PC-3 (cell line): ENCODE measurements at regions not wholly inside any gene's neighbourhood (a gene's known extent, or its start where the extent isn't known, plus 50 kb on each side); places are given as distances from the start of the nearest gene placed in this dataset.

Experiments used
- CTCF ChIP-seq: fragments of 300-600 bp; sonication (generic); conservative IDR thresholded peaks from 2 replicates; pipeline ENCODE4 v1.5.1; 2017; ENCODE audit warnings: antibody characterized with exemption, low read depth, mild to moderate bottlenecking, low read length
- EZH2 ChIP-seq: fragments of 300-600 bp; sonication (generic); IDR thresholded peaks from one replicate; pipeline ENCODE4 v1.6.1; 2017; ENCODE audit warnings: antibody characterized with exemption, mild to moderate bottlenecking, low read length; ENCODE audit not compliant: unreplicated experiment
- EZH2phosphoT487 ChIP-seq: fragments of 300-600 bp; sonication (generic); IDR thresholded peaks from 2 replicates; pipeline ENCODE4 v1.6.1; 2018; ENCODE audit warnings: mild to moderate bottlenecking, antibody characterized with exemption, low read length, borderline replicate concordance

GRCh38 chr10:43901302-43901701, 252.6 kb upstream of the ZNF32 start:
- TF ChIP-seq CTCF (0 out of 2 replicates have a peak, but pooled peaks have one; percentile 16), EZH2phosphoT487 (no peak), EZH2 (no peak)
